ENCODE measurements at regions not wholly inside any gene's neighbourhood (a gene's known extent, or its start where the extent isn't known, plus 50 kb on each side); places are given as distances from the start of the nearest gene placed in this dataset.

GRCh38 chr10:124237282-124237961 is 144.0 kb upstream of the CHST15 start:
- POLR2A ChIA-PET, result no interaction called here
- CTCF ChIA-PET, result no interaction called here

GRCh38 chr10:124236816-124237215 is 143.4 kb upstream of the CHST15 start:
- CTCF ChIA-PET, result no interaction called here
- Histone ChIP-seq H3K27me3 (ENCODE audit: control insufficient read depth, insufficient read depth, low read length) (no peaks in the 10 kb centered on the region), H3K4me3 (ENCODE audit: low read depth, low read length) (no peak overlapping the region), H3K9me3 (ENCODE audit: control insufficient read depth, insufficient read depth, low read length) (peaks cover 27% of the 10 kb centered on the region), H3K27ac (ENCODE audit: low read depth, low read length) (no peak overlapping the region)
- TF ChIP-seq CTCF (IDR thresholded peaks at IDR 0.05; ENCODE audit: low read depth, low read length), result no peak
- POLR2A ChIA-PET, result no interaction called here
- no peak for DNase-seq (ENCODE audit: low read depth, low spot score)

More at GRCh38 chr10:124237282-124237961, 144.0 kb upstream of the CHST15 start:
- Histone ChIP-seq H3K4me3 (ENCODE audit: low read depth, low read length) (no peak overlapping the region), H3K27me3 (ENCODE audit: control insufficient read depth, insufficient read depth, low read length) (no peaks in the 10 kb centered on the region), H3K9me3 (ENCODE audit: control insufficient read depth, insufficient read depth, low read length) (peaks cover 27% of the 10 kb centered on the region), H3K27ac (ENCODE audit: low read depth, low read length) (no peak overlapping the region)
- DNase-seq (ENCODE audit: low read depth, low spot score), result no peak
- TF ChIP-seq CTCF (IDR thresholded peaks at IDR 0.05; ENCODE audit: low read depth, low read length), result no peak

GRCh38 chr10:124236136-124236535 is 142.7 kb upstream of the CHST15 start:
- Histone ChIP-seq H3K9me3 (ENCODE audit: control insufficient read depth, insufficient read depth, low read length) (peaks cover 31% of the 10 kb centered on the region), H3K27me3 (ENCODE audit: control insufficient read depth, insufficient read depth, low read length) (no peaks in the 10 kb centered on the region), H3K4me3 (ENCODE audit: low read depth, low read length) (no peak overlapping the region), H3K27ac (ENCODE audit: low read depth, low read length) (no peak overlapping the region)
- ChIA-PET POLR2A (no interaction called here), CTCF (no interaction called here)
- no peak for DNase-seq (ENCODE audit: low read depth, low spot score)
- no peak for TF ChIP-seq CTCF (IDR thresholded peaks at IDR 0.05; ENCODE audit: low read depth, low read length)

GRCh38 chr10:124235232-124235631 is 141.8 kb upstream of the CHST15 start:
- Histone ChIP-seq H3K4me3 (ENCODE audit: low read depth, low read length) (no peak overlapping the region), H3K9me3 (ENCODE audit: control insufficient read depth, insufficient read depth, low read length) (peaks cover 27% of the 10 kb centered on the region), H3K27ac (ENCODE audit: low read depth, low read length) (no peak overlapping the region), H3K27me3 (ENCODE audit: control insufficient read depth, insufficient read depth, low read length) (no peaks in the 10 kb centered on the region)
- CTCF ChIA-PET, result no interaction called here
- DNase-seq (ENCODE audit: low read depth, low spot score), result no peak
- no peak for TF ChIP-seq CTCF (IDR thresholded peaks at IDR 0.05; ENCODE audit: low read depth, low read length)
- POLR2A ChIA-PET, result no interaction called here

GRCh38 chr10:124233546-124234138 is 140.2 kb upstream of the CHST15 start:
- Histone ChIP-seq H3K27me3 (ENCODE audit: control insufficient read depth, insufficient read depth, low read length) (no peaks in the 10 kb centered on the region), H3K9me3 (ENCODE audit: control insufficient read depth, insufficient read depth, low read length) (peaks cover 27% of the 10 kb centered on the region), H3K27ac (ENCODE audit: low read depth, low read length) (no peak overlapping the region), H3K4me3 (ENCODE audit: low read depth, low read length) (no peak overlapping the region)
- DNase-seq (ENCODE audit: low read depth, low spot score), result no peak
- ChIA-PET POLR2A (no interaction called here), CTCF (no interaction called here)
- TF ChIP-seq CTCF (IDR thresholded peaks at IDR 0.05; ENCODE audit: low read depth, low read length), result no peak
